ENCODE measurements at regions not wholly inside any gene's neighbourhood (a gene's known extent, or its start where the extent isn't known, plus 50 kb on each side); places are given as distances from the start of the nearest gene placed in this dataset.
A peak's percentile ranks its signal among the peaks of the same experiment; 100 is the strongest.
"Not testable (repeated sequence)": the region's sequence is repeated elsewhere in the genome, so short reads cannot be mapped to it uniquely, and the experiment has no call there.

GRCh38 chr9:33623658-33624586 lies 99.9 kb downstream of the ANKRD18B start:
- DNase-seq = peak; percentile 88

DNA sequence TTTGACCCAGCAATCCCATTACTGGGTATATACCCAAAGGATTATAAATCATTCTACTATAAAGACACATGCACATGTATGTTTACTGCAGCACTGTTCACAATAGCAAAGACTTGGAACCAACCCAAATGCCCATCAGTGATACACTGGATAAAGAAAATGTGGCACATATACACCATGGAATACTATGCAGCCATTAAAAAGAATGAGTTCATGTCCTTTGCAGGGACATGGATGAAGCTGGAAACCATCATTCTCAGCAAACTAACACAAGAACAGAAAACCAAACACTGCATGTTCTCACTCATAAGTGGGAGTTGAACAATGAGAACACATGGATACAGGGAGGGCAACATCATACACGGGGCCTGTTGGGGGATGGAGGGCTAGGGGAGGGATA lies 104.3 kb downstream of the ANKRD18B start:
- DNase-seq = not testable (repeated sequence)

DNA sequence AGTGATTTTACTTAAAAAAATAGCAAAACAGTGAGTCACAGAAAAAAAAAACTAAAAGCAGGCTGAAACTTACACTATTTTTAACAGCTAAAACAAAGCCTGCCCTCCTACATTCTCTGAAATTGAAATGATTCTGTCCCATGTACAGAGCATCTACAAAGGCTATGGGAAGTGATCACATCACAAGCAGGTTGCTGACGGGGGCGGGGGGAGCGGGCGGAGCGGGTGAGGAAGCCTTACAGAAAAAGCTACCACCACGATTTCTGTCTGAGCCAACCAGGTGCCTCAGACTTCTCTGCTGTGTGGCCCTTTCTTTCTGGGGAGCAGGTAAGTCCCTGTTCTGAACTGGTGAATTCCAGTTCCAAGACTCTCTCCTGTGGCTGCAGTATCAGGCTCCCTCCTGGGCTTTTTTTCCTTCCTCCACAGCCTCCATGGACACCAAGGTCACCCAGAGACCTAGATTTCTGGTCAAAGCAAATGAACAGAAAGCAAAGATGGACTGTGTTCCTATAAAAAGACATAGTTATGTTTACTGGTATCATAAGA lies 104.9 kb downstream of the ANKRD18B start:
- DNase-seq = no peak

DNA sequence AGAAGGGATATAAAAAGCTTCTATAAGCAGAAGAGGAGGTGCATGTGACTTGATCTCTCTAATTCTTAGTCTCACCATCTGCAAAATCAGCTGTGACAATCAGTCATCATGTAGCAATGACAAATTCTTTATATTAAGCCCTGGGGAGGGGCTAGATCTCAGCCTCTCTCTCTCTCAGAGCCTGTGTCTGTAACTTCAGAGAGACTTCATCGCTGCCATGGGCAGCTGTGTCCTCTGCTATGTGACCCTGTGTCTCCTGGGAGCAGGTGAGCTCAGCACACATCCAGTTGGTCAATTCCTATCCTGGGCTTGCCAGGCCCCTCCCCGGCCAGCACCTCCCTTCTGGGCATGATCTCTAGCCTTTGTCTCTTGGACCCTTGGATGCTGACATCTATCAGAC lies 109.6 kb downstream of the ANKRD18B start:
- DNase-seq = no peak

DNA sequence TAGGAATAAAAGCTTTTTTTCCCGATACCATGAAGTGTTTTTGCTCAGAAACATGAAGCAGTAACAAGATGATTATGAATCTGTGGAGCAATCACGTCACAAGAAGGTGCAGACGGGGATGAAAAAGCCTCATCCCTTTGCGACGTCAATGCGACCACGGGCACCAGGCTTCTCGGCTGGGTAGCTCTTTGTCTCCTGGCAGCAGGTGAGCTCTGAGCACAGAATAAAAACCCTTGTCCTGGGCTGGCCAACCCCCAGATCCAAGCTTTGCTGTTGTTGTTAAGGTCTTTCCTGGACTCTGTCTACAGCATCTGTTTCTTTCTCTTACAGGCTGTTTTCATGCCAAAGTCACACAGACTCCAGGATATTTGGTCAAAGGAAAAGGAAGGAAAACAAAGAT lies 113.8 kb downstream of the ANKRD18B start:
- peak; percentile 69 for DNase-seq

DNA sequence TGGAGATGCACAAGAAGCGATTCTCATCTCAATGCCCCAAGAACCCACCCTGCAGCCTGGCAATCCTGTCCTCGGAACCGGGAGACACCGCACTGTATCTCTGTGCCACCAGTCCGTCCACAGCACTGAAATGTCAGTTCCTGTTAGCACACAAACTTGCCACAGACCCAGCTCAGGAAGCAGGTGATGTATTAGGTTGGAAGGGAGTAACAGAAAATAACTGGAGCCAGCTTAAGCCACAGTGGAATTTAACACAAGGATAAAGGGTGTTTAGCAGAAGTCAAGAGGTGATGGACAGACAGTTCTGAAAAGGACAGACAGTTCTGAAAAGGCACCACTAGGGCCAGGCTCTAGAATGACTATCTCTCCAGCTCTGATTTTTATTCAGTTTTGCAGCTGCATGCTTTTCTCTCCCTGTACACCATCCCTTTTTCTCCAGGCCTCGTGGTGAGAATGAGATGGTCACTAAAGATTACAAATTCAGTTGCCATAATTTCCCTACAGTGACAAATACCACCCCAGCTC lies 114.4 kb downstream of the ANKRD18B start:
- DNase-seq = no peak

DNA sequence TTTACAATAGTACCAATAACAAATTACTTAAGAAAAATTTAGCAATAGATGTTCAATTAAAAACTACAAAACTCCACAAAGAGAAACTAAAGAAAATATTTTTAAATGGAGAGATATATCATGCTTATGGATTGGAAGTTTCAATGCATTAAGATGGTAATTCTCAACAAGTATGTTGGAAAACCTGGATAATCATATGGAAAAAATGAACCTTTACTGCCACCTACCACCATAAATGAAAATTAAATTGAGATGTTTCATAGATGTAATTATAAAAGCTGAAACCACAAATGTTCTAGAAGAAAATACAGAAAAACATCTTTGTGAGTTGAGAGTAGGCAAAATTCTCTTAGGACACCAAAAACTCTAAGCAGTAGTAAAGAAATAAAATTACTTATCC lies 121.7 kb downstream of the ANKRD18B start:
- DNase-seq = no peak

- no peak for DNase-seq
Measured at GRCh38 chr9:33649463-33649862, 125.4 kb downstream of the ANKRD18B start.

GRCh38 chr9:33651125-33651524 lies 127.1 kb downstream of the ANKRD18B start:
- no peak for DNase-seq

DNA sequence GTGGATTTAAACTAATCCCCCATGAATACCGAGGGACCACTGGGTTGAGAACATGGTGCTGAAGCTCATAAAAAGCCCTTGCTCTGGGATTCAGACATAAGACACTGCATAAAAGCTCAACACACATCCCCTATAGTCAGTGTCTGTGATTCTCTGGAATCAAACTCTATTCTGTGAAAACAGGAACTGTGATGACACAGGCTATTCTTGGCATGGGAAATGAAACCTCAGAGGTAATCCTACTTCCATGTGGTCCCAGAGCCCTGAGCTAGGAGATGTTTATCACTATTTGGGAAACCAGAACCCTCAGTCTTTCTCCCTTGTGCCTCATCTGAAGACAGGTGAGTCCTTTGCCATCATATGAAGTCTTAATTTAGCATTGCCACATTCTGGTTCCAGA lies 135.4 kb upstream of the PRSS3 start:
- DNase-seq = no peak

DNA sequence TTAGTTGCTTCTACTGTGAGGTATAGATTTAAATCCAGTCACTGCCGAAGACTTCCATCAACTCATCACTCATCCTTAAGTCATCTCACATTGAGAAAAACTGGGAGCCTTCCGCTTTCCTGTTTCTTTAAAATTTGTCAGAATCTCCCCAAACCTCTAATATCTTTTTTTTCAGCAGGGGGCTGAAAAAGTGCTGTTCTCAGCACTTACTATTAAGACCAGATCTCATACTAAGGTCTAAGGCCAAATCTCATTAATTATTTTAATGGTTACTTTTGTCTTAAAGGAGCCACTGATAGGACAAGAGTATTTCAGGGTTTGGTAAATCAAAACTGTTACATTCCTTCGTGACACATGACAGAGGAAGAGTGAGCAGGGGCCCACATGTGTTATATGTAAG lies 134.6 kb upstream of the PRSS3 start:
- no peak for DNase-seq

- no peak for DNase-seq
Measured at GRCh38 chr9:33661176-33661575, 134.2 kb upstream of the PRSS3 start.

- no peak for DNase-seq
Measured at GRCh38 chr9:33662871-33663270, 132.5 kb upstream of the PRSS3 start.

- not testable (repeated sequence) for DNase-seq
Measured at GRCh38 chr9:33676194-33676745, 119.1 kb upstream of the PRSS3 start.

DNA sequence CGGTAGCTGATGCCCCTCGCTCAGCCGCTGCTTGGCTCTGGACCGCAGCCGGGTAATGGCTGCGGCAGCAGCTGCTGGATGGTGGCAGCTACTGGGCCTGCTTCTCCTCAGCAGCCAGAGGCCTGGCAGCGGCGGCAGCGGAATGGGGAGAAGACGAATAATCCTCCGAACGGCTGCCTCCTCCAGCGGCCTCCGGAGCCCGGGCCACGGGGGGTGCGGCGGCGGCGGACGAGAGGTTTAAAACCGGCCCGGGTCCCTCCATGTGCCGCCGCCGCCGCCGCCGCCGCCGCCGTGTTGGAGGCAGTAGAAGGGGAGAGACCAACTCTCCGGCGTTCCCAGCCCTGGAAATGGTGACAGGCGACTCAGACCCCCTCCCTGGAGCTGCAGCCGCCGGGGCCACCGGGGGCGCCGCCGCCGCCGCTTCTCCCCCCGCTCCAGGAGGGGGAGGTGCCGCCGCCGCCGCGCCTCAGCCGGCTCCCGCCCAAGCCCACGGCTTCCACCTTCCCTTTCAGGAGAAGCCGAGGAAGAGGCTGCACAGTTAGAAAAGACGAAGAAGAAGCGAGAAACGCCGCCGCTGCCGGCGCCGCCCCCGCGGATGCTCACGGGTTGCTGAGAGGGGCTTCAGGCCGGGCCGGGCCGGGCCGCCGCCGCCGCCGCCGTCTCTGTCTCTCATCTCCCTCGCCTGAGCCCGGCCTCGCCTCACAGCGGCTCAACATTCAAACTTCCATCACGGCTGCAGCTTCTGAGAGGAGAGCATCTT lies 118.4 kb upstream of the PRSS3 start:
- peak; percentile 60 for DNase-seq

DNA sequence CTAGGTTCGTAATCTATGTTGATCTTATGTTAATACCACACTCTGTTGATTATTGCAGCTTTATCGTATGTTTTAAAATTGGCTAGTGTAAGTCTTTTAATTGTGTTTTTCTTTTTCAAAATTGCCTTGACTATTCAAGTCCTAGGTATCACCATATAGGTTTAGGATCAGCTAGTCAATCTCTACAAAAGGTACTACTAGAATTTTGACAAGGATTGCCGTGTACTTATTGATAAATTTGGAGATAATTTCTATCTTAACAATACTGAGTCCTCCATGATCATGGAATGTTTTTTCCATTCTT lies 117.9 kb upstream of the PRSS3 start:
- no peak for DNase-seq

- no peak for DNase-seq
Measured at GRCh38 chr9:33677961-33678360, 117.4 kb upstream of the PRSS3 start.

DNA sequence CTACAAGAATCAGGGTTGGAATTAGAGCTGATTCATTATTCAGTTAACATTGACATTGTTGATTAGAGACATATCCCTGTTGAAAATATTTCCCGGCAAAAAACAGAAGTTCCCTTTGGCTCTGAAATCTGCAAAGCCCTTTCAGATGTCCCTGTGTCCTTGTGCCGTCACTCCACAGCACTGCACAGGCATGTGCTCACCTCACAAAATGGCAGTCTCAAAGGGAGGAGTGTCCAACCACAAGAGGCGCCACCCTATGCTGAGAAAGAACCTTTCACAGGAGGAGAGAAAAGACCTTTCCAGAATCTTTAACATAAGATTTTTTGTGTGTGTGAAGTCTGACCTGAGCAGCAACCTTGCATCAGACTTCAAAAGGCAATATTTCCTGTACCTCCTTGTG lies 112.8 kb upstream of the PRSS3 start:
- DNase-seq = no peak

- DNase-seq = no peak
Measured at GRCh38 chr9:33684831-33685230, 110.5 kb upstream of the PRSS3 start.

DNA sequence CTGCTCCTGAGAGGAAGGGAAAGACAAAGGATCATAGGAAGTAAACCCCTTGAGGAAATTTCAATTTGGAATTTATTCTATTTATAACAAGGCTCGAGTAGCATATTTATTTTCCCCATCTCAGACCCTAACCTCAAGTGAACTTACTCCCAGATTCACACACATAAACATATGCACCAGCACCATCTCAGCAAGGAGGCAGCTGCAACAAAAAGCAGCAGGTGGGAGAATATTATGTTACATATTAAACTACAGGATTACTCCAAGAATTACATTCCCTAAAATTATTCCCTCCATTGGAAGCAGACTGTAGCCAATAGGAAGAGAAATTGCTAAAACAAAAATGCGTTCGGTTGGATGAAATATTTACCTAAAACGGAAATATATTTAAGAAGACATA lies 108.4 kb upstream of the PRSS3 start:
- DNase-seq = no peak

DNA sequence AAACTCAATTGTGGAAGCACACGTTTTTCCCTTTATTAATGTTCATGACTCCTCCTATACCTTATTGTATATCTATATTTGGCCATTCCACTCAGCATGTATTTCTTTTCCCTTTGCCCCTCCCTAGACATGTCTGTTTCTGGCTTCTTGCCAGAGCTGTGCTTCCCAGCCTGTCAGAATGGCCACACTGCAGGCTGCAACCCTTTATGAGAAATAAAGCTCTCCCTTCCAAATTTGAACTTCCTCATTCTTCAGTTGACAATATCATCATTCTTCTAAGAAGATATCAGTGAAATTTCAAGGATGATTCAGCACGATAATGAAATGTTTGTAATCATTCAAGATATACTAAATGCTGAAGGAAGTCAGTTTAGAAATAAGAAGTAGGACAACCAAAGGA lies 107.6 kb upstream of the PRSS3 start:
- DNase-seq = peak; percentile 60

GRCh38 chr9:33690143-33690933 lies 105.0 kb upstream of the PRSS3 start:
- no peak for DNase-seq

DNA sequence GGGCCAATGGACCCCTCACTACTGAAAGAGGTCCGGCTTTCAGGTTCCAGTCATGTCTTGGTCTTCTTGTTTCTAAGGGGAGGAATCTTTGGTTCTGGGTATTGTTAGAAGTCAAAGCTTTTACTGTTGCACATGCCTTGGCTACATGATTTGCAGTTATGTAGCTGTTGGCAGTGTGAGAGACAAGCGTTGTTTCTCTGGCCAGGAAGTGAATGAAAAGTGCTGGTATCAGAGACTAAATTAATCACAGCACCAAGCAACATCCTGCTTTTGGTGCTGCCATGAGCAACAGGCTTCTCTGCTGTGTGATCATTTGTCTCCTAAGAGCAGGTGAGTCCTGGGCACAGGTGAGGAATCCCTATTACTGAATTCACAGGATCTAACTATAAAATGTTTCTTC lies 100.1 kb upstream of the PRSS3 start:
- no peak for DNase-seq

All from NCI-H345 (cell line).